ENCODE measurements at regions not wholly inside any gene's neighbourhood (a gene's known extent, or its start where the extent isn't known, plus 50 kb on each side); places are given as distances from the start of the nearest gene placed in this dataset.

DNA sequence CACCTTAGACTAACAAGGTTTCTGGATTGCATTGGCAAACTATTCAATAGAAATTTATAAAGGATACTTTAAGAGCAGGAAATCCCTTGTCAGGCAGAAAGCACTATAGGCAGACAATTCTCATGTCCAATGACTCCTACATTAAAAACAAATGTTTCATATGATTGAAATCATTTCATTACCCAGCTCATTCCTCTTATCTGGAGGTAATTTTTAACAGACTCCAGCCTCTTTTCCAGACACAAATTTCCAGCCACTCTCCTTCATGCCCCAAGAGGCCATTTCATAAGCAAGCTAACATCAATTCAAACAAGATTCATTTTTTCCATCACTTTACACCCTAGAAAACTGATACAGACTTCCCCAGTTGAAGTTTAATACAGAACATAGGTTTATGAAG lies 495.1 kb upstream of the FRG1 start:
- no peak for TF ChIP-seq TAF1 (IDR thresholded peaks at IDR 0.05; ENCODE audit: borderline replicate concordance, insufficient read depth, low read length)
- TF ChIP-seq POLR2AphosphoS5 (IDR thresholded peaks at IDR 0.05; ENCODE audit: low read depth, low read length) = no peak
